ENCODE measurements at regions not wholly inside any gene's neighbourhood (a gene's known extent, or its start where the extent isn't known, plus 50 kb on each side); places are given as distances from the start of the nearest gene placed in this dataset.

DNA sequence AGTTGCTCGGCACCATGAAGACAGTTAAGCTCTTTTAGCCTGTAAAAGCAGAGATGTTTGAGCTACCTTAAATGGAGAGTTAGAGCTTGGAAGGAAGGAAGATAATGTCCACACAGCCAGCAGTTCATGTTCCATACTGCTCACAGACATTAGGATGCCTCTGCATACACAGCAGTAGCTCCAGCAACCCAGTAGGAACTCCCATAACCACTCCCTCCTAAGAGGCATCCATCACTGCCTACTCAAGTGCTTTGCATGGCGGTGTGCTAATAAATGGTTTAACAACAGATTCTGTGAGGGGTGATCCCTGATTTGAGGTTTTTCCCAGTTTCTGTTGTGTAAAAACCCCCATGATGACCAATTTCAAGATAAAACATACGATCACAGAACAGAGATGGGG, 286.4 kb downstream of the HACE1 start (continued):
- no peak for TF ChIP-seq IRF5 (IDR thresholded peaks at IDR 0.05; ENCODE audit: borderline replicate concordance)
- TF ChIP-seq CREM (IDR thresholded peaks at IDR 0.05; ENCODE audit: low read depth) = no peak
- no peak for TF ChIP-seq MYC (IDR thresholded peaks at IDR 0.05; ENCODE audit: insufficient read depth, insufficient read length, insufficient replicate concordance, low read length, severe bottlenecking)
- no peak for TF ChIP-seq LARP7 (IDR thresholded peaks at IDR 0.05)
- no peak for TF ChIP-seq HDAC2 (IDR thresholded peaks at IDR 0.05)
- no peak for TF ChIP-seq RCOR1 (conservative IDR thresholded peaks at IDR 0.05; ENCODE audit: low read depth, low read length)
- TF ChIP-seq, protein P1, sequence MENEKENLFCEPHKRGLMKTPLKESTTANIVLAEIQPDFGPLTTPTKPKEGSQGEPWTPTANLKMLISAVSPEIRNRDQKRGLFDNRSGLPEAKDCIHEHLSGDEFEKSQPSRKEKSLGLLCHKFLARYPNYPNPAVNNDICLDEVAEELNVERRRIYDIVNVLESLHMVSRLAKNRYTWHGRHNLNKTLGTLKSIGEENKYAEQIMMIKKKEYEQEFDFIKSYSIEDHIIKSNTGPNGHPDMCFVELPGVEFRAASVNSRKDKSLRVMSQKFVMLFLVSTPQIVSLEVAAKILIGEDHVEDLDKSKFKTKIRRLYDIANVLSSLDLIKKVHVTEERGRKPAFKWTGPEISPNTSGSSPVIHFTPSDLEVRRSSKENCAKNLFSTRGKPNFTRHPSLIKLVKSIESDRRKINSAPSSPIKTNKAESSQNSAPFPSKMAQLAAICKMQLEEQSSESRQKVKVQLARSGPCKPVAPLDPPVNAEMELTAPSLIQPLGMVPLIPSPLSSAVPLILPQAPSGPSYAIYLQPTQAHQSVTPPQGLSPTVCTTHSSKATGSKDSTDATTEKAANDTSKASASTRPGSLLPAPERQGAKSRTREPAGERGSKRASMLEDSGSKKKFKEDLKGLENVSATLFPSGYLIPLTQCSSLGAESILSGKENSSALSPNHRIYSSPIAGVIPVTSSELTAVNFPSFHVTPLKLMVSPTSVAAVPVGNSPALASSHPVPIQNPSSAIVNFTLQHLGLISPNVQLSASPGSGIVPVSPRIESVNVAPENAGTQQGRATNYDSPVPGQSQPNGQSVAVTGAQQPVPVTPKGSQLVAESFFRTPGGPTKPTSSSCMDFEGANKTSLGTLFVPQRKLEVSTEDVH (IDR thresholded peaks at IDR 0.05; ENCODE audit: low read depth, partially characterized antibody) = no peak
- no peak for TF ChIP-seq KDM1A (IDR thresholded peaks at IDR 0.05; ENCODE audit: borderline replicate concordance)
- TF ChIP-seq NKRF (conservative IDR thresholded peaks at IDR 0.05) = no peak
- TF ChIP-seq NRF1 (conservative IDR thresholded peaks at IDR 0.05; ENCODE audit: low read depth, low read length) = no peak
